A549 (cell line): ENCODE measurements at regions not wholly inside any gene's neighbourhood (a gene's known extent, or its start where the extent isn't known, plus 50 kb on each side); places are given as distances from the start of the nearest gene placed in this dataset.
A peak's percentile ranks its signal among the peaks of the same experiment; 100 is the strongest.

ENCODE experiments used
- ATAC-seq, 2 experiments: fragments of 200-7000 bp in 1 of 2; fragments of >200 bp in 1 of 2; cut with Nextera tagmentation in 1 of 2; cut with Tn5 transposase in 1 of 2; 3 replicates each; pipeline versions ENCODE4 v1.8.0 to v1.9.1; 2018 to 2020; ENCODE audit warnings: mild to moderate bottlenecking in 1 of 2, moderate library complexity in 1 of 2
- CTCF ChIA-PET: fragments of 300-600 bp; sonication (Branson Sonifier 250); formaldehyde crosslinking; extraction: SDS; loops from one replicate; lab custom pipeline; 2021; ENCODE audit warnings: antibody characterized with exemption, inconsistent platforms; lab: Yijun Ruan, JAX
- POLR2A ChIA-PET: fragments of 350-600 bp; formaldehyde crosslinking; extraction: SDS; loops from one replicate; lab custom pipeline; 2021; ENCODE audit warnings: antibody characterized with exemption, inconsistent platforms; lab: Yijun Ruan, JAX
- DNase-seq, 2 experiments: peaks; one replicate each; pipeline versions ENCODE4 v3.0.0 to v3.0.0-alpha.2; 2011 to 2016; ENCODE audit warnings: low read depth in 1 of 2, low spot score in 1 of 2
- FAIRE-seq: peaks from 2 replicates; lab custom pipeline; 2011; peaks lifted over from hg19 to GRCh38; lab: Jason Lieb, UNC
- H3K27ac ChIP-seq, 2 experiments: fragments of >200 bp; sonication (Bioruptor Twin); formaldehyde crosslinking; 3 replicates each; pipeline ENCODE4 v1.5.1; 2016 to 2017
- H3K4me1 ChIP-seq: fragments of >200 bp; sonication (Bioruptor Twin); formaldehyde crosslinking; 3 replicates; pipeline ENCODE4 v1.6.1; 2016
- H3K4me2 ChIP-seq: fragments of >200 bp; sonication (Bioruptor Twin); formaldehyde crosslinking; 3 replicates; pipeline ENCODE4 v1.6.1; 2016
- H3K4me3 ChIP-seq: fragments of >200 bp; sonication (Bioruptor Twin); formaldehyde crosslinking; 3 replicates; pipeline ENCODE4 v1.5.1; 2016
- H3K9me3 ChIP-seq: fragments of >200 bp; sonication (Bioruptor Twin); formaldehyde crosslinking; 3 replicates; pipeline ENCODE4 v1.6.1; 2016
- CHD2 ChIP-seq: fragments of 150-350 bp; IDR thresholded peaks from 2 replicates; pipeline ENCODE4 v1.6.1; 2014; ENCODE audit warnings: low read length; ENCODE audit not compliant: partially characterized antibody
- CHD4 ChIP-seq: fragments of 200-600 bp; sonication (generic); IDR thresholded peaks from 2 replicates; pipeline ENCODE4 v1.6.1; 2016; ENCODE audit warnings: antibody characterized with exemption, mild to moderate bottlenecking, borderline replicate concordance
- EHMT2 ChIP-seq: fragments of 200-600 bp; sonication (generic); IDR thresholded peaks from 2 replicates; pipeline ENCODE4 v1.6.1; 2016; ENCODE audit warnings: antibody characterized with exemption, low read depth, mild to moderate bottlenecking, moderate library complexity
- EP300 ChIP-seq, 2 experiments: fragments of >200 bp; sonication (Bioruptor Twin); formaldehyde crosslinking; IDR thresholded peaks; 2 replicates in 1 of 2; 3 replicates in 1 of 2; pipeline ENCODE4 v1.6.1; 2016 to 2017
- FOSB ChIP-seq: fragments of 250-450 bp; sonication (Bioruptor Pico); IDR thresholded peaks from 2 replicates; pipeline ENCODE4 v1.5.0; 2020; ENCODE audit warnings: mild to moderate bottlenecking, moderate library complexity
- GATA3 ChIP-seq: IDR thresholded peaks from 2 replicates; pipeline ENCODE4 v1.6.1; 2012; ENCODE audit warnings: borderline replicate concordance
- HDAC2 ChIP-seq: fragments of 200-600 bp; sonication (generic); IDR thresholded peaks from 2 replicates; pipeline ENCODE4 v1.6.1; 2016
- HOXA7 ChIP-seq: fragments of 250-450 bp; sonication (Bioruptor Pico); IDR thresholded peaks from 2 replicates; pipeline ENCODE4 v1.5.0; 2020; ENCODE audit warnings: mild to moderate bottlenecking, moderate library complexity
- HOXB5 ChIP-seq: fragments of 250-450 bp; sonication (Bioruptor Pico); IDR thresholded peaks from 2 replicates; pipeline ENCODE4 v1.5.0; 2020; ENCODE audit warnings: mild to moderate bottlenecking, moderate library complexity
- KDM5A ChIP-seq: fragments of 200-600 bp; sonication (generic); IDR thresholded peaks from 2 replicates; pipeline ENCODE4 v1.6.1; 2016; ENCODE audit warnings: antibody characterized with exemption, mild to moderate bottlenecking
- MAFK ChIP-seq: fragments of 450-650 bp; IDR thresholded peaks from 2 replicates; pipeline ENCODE4 v1.6.1; 2014; ENCODE audit not compliant: partially characterized antibody
- MYC ChIP-seq: IDR thresholded peaks from 2 replicates; pipeline ENCODE4 v1.6.1; 2012; ENCODE audit warnings: mild to moderate bottlenecking, inconsistent platforms, low read length, improper control_type of control experiment, borderline replicate concordance
- NFE2L2 ChIP-seq: fragments of 150-350 bp; conservative IDR thresholded peaks from 2 replicates; pipeline ENCODE4 v1.6.1; 2014; ENCODE audit warnings: low read length
- NR3C1 ChIP-seq: fragments of >200 bp; sonication (Bioruptor Twin); formaldehyde crosslinking; IDR thresholded peaks from 3 replicates; pipeline ENCODE4 v1.6.1; 2017
- POLR2A ChIP-seq: IDR thresholded peaks from 2 replicates; pipeline ENCODE4 v1.6.1; 2012; ENCODE audit warnings: mild to moderate bottlenecking, low read length
- RARB ChIP-seq: fragments of 250-450 bp; sonication (Bioruptor Pico); IDR thresholded peaks from 2 replicates; pipeline ENCODE4 v1.8.0; 2021; ENCODE audit warnings: mild to moderate bottlenecking, moderate library complexity
- RCOR1 ChIP-seq: fragments of 150-350 bp; IDR thresholded peaks from 2 replicates; pipeline ENCODE4 v1.6.1; 2014; ENCODE audit warnings: antibody characterized with exemption, low read length, low read depth
- SREBF2 ChIP-seq: fragments of 450-650 bp; IDR thresholded peaks from 2 replicates; pipeline ENCODE4 v1.6.1; 2014; ENCODE audit warnings: mild to moderate bottlenecking, moderate library complexity
- ZFP36 ChIP-seq: fragments of 450-650 bp; IDR thresholded peaks from 2 replicates; pipeline ENCODE4 v1.6.1; 2014; ENCODE audit warnings: borderline replicate concordance; ENCODE audit not compliant: partially characterized antibody
- ZNF302 ChIP-seq: fragments of 250-450 bp; sonication (Bioruptor Pico); IDR thresholded peaks from 2 replicates; pipeline ENCODE4 v1.9.0; 2021; ENCODE audit warnings: inconsistent platforms, mild to moderate bottlenecking, moderate library complexity
- ZSCAN20 ChIP-seq: fragments of 250-450 bp; sonication (Bioruptor Pico); IDR thresholded peaks from 2 replicates; pipeline ENCODE4 v1.8.0; 2022; ENCODE audit warnings: mild to moderate bottlenecking, moderate library complexity
- WGBS: methylation state at CpG from one replicate; pipeline ENCODE4 v1.1.6; 2017; ENCODE audit errors: missing lambda C conversion rate; 5-methylcytosine and 5-hydroxymethylcytosine counted together
- TF ChIP-seq, protein P1 (sequence below): fragments of 250-450 bp; sonication (Bioruptor Pico); IDR thresholded peaks from 2 replicates; pipeline ENCODE4 v1.5.0; 2021; ENCODE audit warnings: mild to moderate bottlenecking, moderate library complexity, borderline replicate concordance
- TF ChIP-seq, protein P2 (sequence below): IDR thresholded peaks from 2 replicates; pipeline ENCODE4 v1.6.1; 2012
- TF ChIP-seq, protein P3 (sequence below): IDR thresholded peaks from 2 replicates; pipeline ENCODE4 v1.6.1; 2012
- TF ChIP-seq, protein P4 (sequence below): fragments of >200 bp; sonication (Bioruptor Twin); formaldehyde crosslinking; IDR thresholded peaks from 3 replicates; pipeline ENCODE4 v1.5.1; 2016

DNA sequence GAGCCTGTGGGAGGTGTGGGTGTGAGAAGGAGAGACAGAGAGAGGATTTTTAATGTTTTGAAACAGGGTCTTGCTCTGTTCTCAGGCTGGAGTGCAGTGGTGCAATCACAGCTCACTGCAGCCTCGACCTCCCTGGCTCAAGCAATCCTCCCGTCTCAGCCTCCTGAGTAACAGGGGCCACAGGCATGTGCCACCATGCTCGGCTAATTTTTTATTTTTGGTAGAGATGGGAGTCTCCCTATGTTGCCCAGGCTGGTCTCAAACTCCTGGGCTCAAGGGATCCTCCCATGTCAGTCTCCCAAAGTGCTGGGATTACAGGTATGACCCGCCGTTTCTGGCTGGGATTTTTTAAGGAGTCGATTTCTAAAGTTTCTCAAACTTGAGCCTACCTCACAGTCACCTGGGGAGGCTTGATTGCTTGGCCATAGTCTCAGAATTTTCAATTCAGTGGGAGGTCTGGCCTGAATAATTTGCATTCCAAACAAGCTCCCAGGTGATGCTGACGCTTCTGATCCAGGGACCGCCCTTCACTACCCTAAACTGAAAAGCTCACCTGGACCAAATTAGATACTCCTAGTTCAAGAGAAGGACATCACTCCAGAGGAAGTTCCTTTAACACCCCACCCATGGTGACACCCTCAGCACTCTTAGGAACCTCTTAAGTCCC is 70.8 kb upstream of the SLC1A4 start:
- no peak for FAIRE-seq
- TF ChIP-seq HOXA7 (no peak), RCOR1 (no peak)
- TF ChIP-seq, all 56 proteins: peak for 0
- ChIA-PET POLR2A (interaction anchor here (0.7 to 1.0 kb wide), 7 partner anchors 70 to 265 kb away, joined by 3 to 9 read pairs (median 4); partner anchors contain the start of genes CEP68, RAB1A and SERTAD2), CTCF (interaction anchor here (0.5 to 13.5 kb wide), 69 partner anchors 8 to 686 kb away, joined by 3 to 246 read pairs (median 5); partner anchors contain the start of genes CEP68 and SLC1A4)
- H3K4me1 ChIP-seq: no peaks in the 10 kb centered on the region
- H3K9me3 ChIP-seq: no peaks in the 10 kb centered on the region
- 83% methylated on average over 8 of the region's 8 CpGs for WGBS
- peak overlapping the region; percentile 81 to 83 for H3K27ac ChIP-seq
- peak in 1 of 2 experiments; percentile 58; a peak in 2 of 6 replicates for ATAC-seq
- H3K4me3 ChIP-seq: peak overlapping the region; percentile 52
- H3K4me2 ChIP-seq: peak overlapping the region; percentile 83
- DNase-seq: no peak

DNA sequence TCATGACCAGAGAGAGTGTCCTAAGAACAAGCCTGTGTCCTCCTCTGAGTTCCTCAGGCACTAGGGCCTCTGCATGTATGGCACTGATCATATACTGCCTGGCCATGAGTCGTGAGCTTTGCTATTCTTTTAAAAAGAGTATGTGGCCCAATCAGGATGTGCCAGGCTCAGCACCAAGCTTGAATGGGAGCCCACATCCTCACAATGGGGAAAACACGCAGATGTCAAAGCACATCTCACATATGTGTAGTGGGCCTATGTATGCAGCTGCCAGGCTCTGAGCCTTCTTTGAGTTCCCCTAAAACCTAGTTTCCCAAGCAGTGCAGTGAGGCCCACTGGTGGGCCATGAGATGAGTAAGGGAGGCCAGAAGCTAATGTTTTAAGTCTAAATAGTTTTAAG is 69.9 kb upstream of the SLC1A4 start:
- FAIRE-seq (no peak), ATAC-seq (no peak), DNase-seq (no peak)
- Histone ChIP-seq H3K9me3 (no peaks in the 10 kb centered on the region), H3K4me1 (no peaks in the 10 kb centered on the region), H3K27ac (no peak overlapping the region), H3K4me2 (no peak overlapping the region), H3K4me3 (no peak overlapping the region)
- TF ChIP-seq MYC: no peak
- 96% methylated on average over 2 of the region's 2 CpGs for WGBS
- ChIA-PET CTCF (interaction anchor here (0.8 to 13.5 kb wide), 11 partner anchors 13 to 588 kb away, joined by 3 to 246 read pairs (median 35); partner anchors contain the start of genes CEP68 and SLC1A4), POLR2A (no interaction called here)

DNA sequence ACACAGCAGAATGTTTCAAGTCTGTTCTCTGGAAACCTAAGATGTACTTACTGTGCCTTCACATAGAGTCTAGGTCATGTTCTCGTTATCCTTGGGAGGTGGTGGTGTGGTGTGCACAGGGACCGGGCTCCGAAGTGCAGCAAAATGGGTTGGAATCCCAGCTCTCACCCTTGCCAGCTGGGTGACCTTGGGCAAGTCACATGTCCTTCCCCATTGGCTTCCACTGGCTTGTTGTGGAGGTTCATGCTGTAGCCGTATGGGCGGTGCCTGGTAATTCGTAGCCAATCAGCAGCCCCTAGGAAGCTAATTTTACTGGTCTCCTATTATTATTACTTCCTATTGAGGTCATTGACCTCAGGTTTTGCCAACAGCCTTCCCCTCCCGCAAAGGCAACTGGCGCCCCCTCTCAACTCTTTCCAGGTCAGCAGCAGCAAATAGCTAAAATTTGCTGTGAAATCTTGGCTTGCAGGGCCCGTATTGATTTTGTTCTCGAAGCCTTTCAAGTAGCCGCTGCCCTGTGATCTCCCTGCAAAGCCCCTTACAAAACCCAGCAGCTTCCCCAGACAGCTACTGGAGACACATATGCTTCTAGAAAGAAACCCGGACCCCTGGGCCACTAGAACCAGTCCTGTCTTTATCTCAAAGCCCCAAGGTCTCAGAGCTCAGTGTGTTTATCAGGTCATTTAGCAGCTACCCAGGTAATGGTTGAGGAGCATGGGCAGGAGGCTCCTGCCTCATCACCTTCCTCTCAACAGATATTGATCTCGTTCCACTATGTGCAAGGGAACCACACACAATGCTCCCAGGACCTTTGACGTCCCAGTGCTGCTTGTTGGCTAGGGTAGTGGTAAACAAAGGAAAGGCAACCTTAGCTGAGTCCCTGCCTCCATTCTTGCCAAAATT is 66.5 kb upstream of the SLC1A4 start:
- Histone ChIP-seq H3K4me2 (no peak overlapping the region), H3K4me1 (no peaks in the 10 kb centered on the region), H3K9me3 (peaks cover 19% of the 10 kb centered on the region), H3K4me3 (no peak overlapping the region), H3K27ac (no peak overlapping the region)
- ChIA-PET POLR2A (interaction anchor here (1.2 kb wide), 1 partner anchor 66 kb away, joined by 3 read pairs; no protein-coding TSS in a partner anchor), CTCF (interaction anchor here (0.8 to 13.5 kb wide), 7 partner anchors 14 to 651 kb away, joined by 3 to 246 read pairs (median 3); no protein-coding TSS in a partner anchor)
- FAIRE-seq (no peak), ATAC-seq (no peak), DNase-seq (no peak)
- WGBS: 80% methylated on average over 14 of the region's 14 CpGs
- TF ChIP-seq, protein P1, sequence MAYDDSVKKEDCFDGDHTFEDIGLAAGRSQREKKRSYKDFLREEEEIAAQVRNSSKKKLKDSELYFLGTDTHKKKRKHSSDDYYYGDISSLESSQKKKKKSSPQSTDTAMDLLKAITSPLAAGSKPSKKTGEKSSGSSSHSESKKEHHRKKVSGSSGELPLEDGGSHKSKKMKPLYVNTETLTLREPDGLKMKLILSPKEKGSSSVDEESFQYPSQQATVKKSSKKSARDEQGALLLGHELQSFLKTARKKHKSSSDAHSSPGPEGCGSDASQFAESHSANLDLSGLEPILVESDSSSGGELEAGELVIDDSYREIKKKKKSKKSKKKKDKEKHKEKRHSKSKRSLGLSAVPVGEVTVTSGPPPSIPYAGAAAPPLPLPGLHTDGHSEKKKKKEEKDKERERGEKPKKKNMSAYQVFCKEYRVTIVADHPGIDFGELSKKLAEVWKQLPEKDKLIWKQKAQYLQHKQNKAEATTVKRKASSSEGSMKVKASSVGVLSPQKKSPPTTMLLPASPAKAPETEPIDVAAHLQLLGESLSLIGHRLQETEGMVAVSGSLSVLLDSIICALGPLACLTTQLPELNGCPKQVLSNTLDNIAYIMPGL: no peak
- TF ChIP-seq ZNF302 (CRISPR knock-in tag) (no peak), HOXB5 (CRISPR knock-in tag) (no peak), HDAC2 (no peak), NR3C1 (no peak), CHD2 (no peak), EP300 (IDR thresholded peaks at IDR 0.05) (no peak), ZSCAN20 (CRISPR knock-in tag) (no peak), NFE2L2 (no peak), HOXA7 (no peak), CHD4 (no peak)
- TF ChIP-seq, protein P2, sequence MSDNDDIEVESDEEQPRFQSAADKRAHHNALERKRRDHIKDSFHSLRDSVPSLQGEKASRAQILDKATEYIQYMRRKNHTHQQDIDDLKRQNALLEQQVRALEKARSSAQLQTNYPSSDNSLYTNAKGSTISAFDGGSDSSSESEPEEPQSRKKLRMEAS: no peak

DNA sequence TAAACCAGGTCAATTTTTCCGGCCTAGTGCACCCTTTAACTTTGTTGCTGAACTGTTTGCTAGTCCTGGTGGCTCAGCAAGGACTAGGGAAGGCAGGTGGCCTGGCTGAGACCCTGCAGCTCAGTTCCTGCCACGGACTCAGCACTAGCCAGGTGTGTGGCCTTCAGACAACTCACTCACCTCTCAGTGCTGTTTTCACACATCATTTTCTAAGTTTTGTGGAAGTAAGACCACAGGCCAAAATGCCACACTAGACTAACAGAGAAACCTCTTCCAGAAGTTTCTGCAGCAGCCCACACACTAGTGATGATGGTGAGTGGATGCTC is 65.9 kb upstream of the SLC1A4 start:
- FAIRE-seq (no peak), DNase-seq (no peak), ATAC-seq (no peak)
- 61% methylated on average over 2 of the region's 2 CpGs for WGBS
- Histone ChIP-seq H3K9me3 (peaks cover 19% of the 10 kb centered on the region), H3K4me3 (no peak overlapping the region), H3K4me1 (no peaks in the 10 kb centered on the region), H3K4me2 (no peak overlapping the region), H3K27ac (no peak overlapping the region)
- POLR2A ChIA-PET: interaction anchor here (1.2 kb wide), 1 partner anchor 65 kb away, joined by 3 read pairs; no protein-coding TSS in a partner anchor
- CTCF ChIA-PET: interaction anchor here (0.8 to 13.5 kb wide), 5 partner anchors 13 to 264 kb away, joined by 3 to 246 read pairs (median 4); no protein-coding TSS in a partner anchor
- TF ChIP-seq FOSB (CRISPR knock-in tag) (no peak), CHD4 (no peak), KDM5A (no peak), RARB (CRISPR knock-in tag) (no peak), POLR2A (no peak), GATA3 (no peak), ZFP36 (no peak), RCOR1 (no peak), MAFK (no peak), NR3C1 (no peak), SREBF2 (no peak), ZNF302 (CRISPR knock-in tag) (no peak), EHMT2 (no peak)
- TF ChIP-seq, protein P3, sequence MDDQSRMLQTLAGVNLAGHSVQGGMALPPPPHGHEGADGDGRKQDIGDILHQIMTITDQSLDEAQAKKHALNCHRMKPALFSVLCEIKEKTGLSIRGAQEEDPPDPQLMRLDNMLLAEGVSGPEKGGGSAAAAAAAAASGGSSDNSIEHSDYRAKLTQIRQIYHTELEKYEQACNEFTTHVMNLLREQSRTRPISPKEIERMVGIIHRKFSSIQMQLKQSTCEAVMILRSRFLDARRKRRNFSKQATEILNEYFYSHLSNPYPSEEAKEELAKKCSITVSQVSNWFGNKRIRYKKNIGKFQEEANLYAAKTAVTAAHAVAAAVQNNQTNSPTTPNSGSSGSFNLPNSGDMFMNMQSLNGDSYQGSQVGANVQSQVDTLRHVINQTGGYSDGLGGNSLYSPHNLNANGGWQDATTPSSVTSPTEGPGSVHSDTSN: no peak
- TF ChIP-seq, protein P4, sequence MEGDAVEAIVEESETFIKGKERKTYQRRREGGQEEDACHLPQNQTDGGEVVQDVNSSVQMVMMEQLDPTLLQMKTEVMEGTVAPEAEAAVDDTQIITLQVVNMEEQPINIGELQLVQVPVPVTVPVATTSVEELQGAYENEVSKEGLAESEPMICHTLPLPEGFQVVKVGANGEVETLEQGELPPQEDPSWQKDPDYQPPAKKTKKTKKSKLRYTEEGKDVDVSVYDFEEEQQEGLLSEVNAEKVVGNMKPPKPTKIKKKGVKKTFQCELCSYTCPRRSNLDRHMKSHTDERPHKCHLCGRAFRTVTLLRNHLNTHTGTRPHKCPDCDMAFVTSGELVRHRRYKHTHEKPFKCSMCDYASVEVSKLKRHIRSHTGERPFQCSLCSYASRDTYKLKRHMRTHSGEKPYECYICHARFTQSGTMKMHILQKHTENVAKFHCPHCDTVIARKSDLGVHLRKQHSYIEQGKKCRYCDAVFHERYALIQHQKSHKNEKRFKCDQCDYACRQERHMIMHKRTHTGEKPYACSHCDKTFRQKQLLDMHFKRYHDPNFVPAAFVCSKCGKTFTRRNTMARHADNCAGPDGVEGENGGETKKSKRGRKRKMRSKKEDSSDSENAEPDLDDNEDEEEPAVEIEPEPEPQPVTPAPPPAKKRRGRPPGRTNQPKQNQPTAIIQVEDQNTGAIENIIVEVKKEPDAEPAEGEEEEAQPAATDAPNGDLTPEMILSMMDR: no peak
